HUES48 (cell line): ENCODE measurements at regions not wholly inside any gene's neighbourhood (a gene's known extent, or its start where the extent isn't known, plus 50 kb on each side); places are given as distances from the start of the nearest gene placed in this dataset.

Experiments used
- H3K27ac ChIP-seq: one replicate; pipeline ENCODE4 v1.7.0; 2013; ENCODE audit warnings: low read depth, low read length, inconsistent platforms
- H3K27me3 ChIP-seq: 2 replicates; pipeline ENCODE4 v1.6.1; 2013; ENCODE audit warnings: mild to moderate bottlenecking, low read length; ENCODE audit not compliant: control insufficient read depth, insufficient read depth
- H3K36me3 ChIP-seq: 2 replicates; pipeline ENCODE4 v1.6.1; 2013; ENCODE audit warnings: low read length; ENCODE audit not compliant: control insufficient read depth, insufficient read depth
- H3K4me1 ChIP-seq: 2 replicates; pipeline ENCODE4 v1.6.1; 2013; ENCODE audit warnings: mild to moderate bottlenecking, low read length; ENCODE audit not compliant: control insufficient read depth, insufficient read depth
- H3K4me3 ChIP-seq: 2 replicates; pipeline ENCODE4 v1.5.1; 2013; ENCODE audit warnings: mild to moderate bottlenecking, low read depth, low read length
- H3K9ac ChIP-seq: 2 replicates; pipeline ENCODE4 v1.6.1; 2013; ENCODE audit warnings: mild to moderate bottlenecking, low read depth, low read length, moderate library complexity
- H3K9me3 ChIP-seq: 2 replicates; pipeline ENCODE4 v1.6.1; 2013; ENCODE audit warnings: low read length; ENCODE audit not compliant: control insufficient read depth, insufficient read depth

DNA sequence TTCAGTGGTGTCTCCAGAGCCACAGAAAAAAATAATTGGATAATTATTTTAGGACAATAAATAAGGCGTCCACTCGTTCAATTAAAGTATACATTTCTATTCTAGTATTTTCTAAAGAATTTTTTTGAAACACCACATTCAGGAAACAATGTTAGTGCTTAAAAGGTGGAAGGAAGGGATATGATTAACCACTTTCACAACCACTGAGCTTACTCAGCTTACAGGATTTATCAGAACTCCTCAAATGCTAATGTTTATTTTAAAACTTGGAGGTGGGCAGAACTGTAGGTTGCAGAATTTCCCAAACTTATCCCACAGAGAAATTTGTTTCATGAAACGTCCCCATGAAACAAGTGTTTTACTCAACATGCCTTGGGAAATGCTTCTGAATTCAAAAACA, 54.3 kb upstream of the MAGEB2 start:
- no peak overlapping the region for H3K9ac ChIP-seq
- no peaks in the 10 kb centered on the region for H3K9me3 ChIP-seq
- no peak overlapping the region for H3K4me3 ChIP-seq
- H3K36me3 ChIP-seq = no peaks in the 10 kb centered on the region
- no peaks in the 10 kb centered on the region for H3K27me3 ChIP-seq
- peaks cover 4% of the 10 kb centered on the region; the same call in 1 of the 2 replicates for H3K4me1 ChIP-seq
- H3K27ac ChIP-seq = no peak overlapping the region
